ENCODE measurements at regions not wholly inside any gene's neighbourhood (a gene's known extent, or its start where the extent isn't known, plus 50 kb on each side); places are given as distances from the start of the nearest gene placed in this dataset.

DNA sequence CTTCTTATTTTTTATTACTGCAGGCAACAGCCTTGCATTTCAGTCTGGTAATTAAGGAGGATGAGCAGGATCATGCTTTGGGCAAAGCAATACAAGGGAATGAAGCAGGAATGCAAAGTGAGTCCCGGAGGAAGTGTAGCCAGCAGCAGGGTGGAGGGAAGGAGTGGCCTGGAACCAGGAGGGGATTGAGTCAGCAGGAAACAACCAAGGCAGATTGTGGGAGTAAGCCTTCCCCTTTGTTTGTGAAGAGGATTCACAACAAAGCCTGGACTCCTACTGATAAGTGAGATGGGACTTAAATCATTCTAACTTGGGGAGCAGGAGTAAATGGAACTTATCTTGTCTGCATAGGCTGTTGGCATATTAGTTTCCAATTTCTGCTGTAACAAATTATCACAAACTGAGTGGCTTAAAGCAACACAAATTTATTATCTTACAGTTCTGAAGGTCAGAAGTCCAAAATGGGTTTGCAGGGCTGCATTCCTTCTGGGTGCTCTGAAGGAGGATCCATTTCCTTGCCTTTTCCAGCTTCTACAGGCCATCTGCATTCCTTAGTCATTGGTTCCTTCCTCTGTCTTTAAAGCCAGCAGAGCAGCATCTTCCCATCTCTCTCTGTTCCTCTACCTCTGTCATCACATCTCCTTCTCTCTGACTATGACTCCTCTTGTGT lies 93.2 kb upstream of the AP1S2 start:
- no peaks in the 10 kb centered on the region for H3K9me3 ChIP-seq (ENCODE audit: low read depth, low read length)
- DNase-seq (ENCODE audit: low read depth, low spot score): no peak
- H3K27ac ChIP-seq: no peak overlapping the region
- H3K36me3 ChIP-seq (ENCODE audit: insufficient read depth, low read length): no peaks in the 10 kb centered on the region
- H3K4me3 ChIP-seq: no peak overlapping the region
- H3K9ac ChIP-seq (ENCODE audit: insufficient read length): no peak overlapping the region
- TF ChIP-seq EZH2 (IDR thresholded peaks at IDR 0.05) (no peak), FOXP2 (optimal IDR thresholded peaks at IDR 0.05; ENCODE audit: control extremely low read depth, extremely low read length, insufficient read depth) (no peak)

DNA sequence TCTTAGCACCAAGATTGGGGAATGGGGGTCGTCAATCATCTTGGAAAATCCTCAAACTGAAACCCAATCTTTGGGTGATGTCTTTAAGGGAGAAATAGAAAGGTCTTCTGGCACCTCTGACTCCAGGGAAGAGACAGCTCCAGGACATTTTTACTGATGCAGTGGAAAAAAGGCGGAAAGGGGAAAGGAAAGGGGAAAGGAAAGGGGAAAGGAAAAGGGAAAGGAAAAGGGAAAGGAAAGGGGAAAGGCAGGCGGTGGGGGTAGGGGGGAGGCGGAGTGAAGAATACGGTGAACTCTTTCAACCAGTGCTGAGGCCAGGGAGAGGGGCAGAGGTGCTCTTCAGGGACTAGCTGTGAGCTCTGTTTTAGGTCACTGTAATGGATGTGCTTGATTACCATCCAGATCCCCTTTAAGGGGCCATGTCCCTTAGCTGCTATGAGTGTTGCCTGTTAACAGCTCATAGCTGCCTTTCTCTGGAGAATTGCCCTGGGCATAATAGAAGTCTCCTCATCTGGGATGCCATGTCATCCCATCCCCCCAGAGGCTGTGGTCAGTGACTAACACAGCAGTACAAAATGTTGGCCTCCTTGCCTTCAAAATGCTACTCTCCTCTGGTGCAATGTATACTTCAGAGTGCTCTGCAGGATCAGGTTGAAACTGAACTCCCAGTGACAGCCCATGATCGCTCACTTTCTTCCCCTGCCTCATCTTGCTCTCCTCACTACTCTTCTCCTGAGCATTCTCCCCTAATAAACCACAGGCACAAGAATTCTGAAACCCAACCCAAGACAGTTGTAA lies 92.4 kb upstream of the AP1S2 start:
- no peak overlapping the region for H3K27ac ChIP-seq
- H3K9me3 ChIP-seq (ENCODE audit: low read depth, low read length): no peaks in the 10 kb centered on the region
- DNase-seq (ENCODE audit: low read depth, low spot score): no peak
- no peak overlapping the region for H3K9ac ChIP-seq (ENCODE audit: insufficient read length)
- H3K4me3 ChIP-seq: no peak overlapping the region
- no peak for TF ChIP-seq EZH2 (IDR thresholded peaks at IDR 0.05)
- TF ChIP-seq FOXP2 (optimal IDR thresholded peaks at IDR 0.05; ENCODE audit: control extremely low read depth, extremely low read length, insufficient read depth): no peak
- TF ChIP-seq POLR2AphosphoS5 (IDR thresholded peaks at IDR 0.05; ENCODE audit: borderline replicate concordance, low read depth, low read length): no peak
- no peaks in the 10 kb centered on the region for H3K36me3 ChIP-seq (ENCODE audit: insufficient read depth, low read length)

DNA sequence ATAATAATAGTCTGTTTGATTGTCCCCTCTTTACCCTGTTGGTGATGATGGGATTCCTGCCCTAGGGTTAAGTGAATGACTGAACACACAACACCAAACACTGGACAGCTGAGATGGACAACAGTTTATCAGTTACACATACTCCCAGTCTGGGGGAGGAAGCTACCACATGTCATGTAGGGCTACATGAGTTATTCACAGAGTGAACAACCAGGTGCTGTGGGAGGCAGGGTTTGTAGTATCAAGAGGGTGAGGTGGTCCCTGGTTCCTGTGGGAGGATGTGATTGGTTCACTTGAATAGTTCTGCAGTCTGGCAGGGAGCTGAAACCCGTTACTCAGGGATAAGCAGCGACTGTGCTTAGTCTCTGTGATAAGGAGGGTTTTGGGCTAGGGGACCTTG lies 88.8 kb upstream of the AP1S2 start:
- Histone ChIP-seq H3K27ac (no peak overlapping the region), H3K9ac (ENCODE audit: insufficient read length) (no peak overlapping the region), H3K36me3 (ENCODE audit: insufficient read depth, low read length) (no peaks in the 10 kb centered on the region), H3K9me3 (ENCODE audit: low read depth, low read length) (no peaks in the 10 kb centered on the region), H3K4me3 (no peak overlapping the region)
- DNase-seq (ENCODE audit: low read depth, low spot score): no peak
- TF ChIP-seq POLR2AphosphoS5 (IDR thresholded peaks at IDR 0.05; ENCODE audit: borderline replicate concordance, low read depth, low read length) (no peak), EZH2 (IDR thresholded peaks at IDR 0.05) (no peak), FOXP2 (optimal IDR thresholded peaks at IDR 0.05; ENCODE audit: control extremely low read depth, extremely low read length, insufficient read depth) (no peak)

DNA sequence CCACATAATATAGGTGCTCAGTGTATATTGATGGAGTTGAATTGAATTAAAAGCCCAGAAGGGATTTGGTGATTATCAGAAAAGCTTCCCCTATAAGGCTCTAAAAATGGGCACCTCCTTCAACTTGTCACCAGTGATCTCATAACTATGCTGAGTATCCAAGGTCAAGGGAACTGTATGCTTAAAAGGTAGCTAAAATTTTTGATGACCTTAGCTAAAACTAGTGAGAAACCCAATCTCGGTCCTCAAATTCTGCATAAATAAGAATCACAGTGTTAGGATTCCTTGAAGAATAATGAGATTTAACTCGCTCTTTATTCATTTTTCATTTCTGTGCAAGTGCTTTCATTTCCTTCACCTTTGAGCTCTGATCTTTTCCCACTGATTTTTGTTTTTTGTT lies 87.7 kb upstream of the AP1S2 start:
- TF ChIP-seq POLR2AphosphoS5 (IDR thresholded peaks at IDR 0.05; ENCODE audit: borderline replicate concordance, low read depth, low read length): no peak
- no peak for TF ChIP-seq EZH2 (IDR thresholded peaks at IDR 0.05)
- TF ChIP-seq FOXP2 (optimal IDR thresholded peaks at IDR 0.05; ENCODE audit: control extremely low read depth, extremely low read length, insufficient read depth): no peak
- Histone ChIP-seq H3K36me3 (ENCODE audit: insufficient read depth, low read length) (no peaks in the 10 kb centered on the region), H3K4me3 (no peak overlapping the region), H3K9me3 (ENCODE audit: low read depth, low read length) (no peaks in the 10 kb centered on the region), H3K27ac (no peak overlapping the region), H3K9ac (ENCODE audit: insufficient read length) (no peak overlapping the region)
- no peak for DNase-seq (ENCODE audit: low read depth, low spot score)

DNA sequence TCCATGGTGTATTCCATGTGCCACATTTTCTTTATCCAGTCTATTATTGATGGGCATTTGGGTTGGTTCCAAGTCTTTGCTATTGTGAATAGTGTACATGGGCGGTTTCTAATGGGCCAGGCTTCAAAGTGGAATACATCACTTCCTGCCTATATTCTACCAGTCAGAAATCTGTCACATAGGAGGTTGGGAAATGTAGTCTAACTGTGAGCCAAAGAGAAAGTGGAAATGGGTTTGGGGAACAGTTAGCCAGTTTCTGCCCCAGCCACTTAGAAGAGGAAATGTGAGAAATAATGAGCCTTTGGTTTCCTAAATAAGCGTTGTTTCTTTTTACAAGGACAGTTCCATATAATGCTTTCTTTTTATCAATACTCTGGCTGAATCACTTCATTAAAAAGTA lies 85.1 kb upstream of the AP1S2 start:
- no peak overlapping the region for H3K9ac ChIP-seq (ENCODE audit: insufficient read length)

DNA sequence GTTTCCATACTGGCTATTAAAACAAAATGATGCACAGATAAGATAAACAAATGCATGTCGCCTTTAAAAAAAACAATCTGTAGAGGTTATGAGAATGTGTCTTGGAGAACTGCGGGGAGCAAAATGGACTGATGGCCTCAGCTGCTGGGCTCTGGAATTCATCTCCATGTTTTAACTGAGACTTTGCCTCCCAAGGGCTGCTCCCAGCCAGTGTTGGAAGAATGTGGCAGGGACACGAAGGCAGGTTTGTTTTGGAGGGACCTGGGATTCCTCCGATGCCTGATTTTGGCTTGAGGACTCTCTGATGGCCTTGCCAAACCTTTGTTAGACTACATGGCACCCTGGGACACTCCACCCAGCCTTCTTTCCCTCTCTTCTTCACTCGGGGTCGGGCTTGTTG lies 83.5 kb upstream of the AP1S2 start:
- no peaks in the 10 kb centered on the region for H3K36me3 ChIP-seq (ENCODE audit: insufficient read depth, low read length)
- no peak overlapping the region for H3K27ac ChIP-seq
- no peaks in the 10 kb centered on the region for H3K9me3 ChIP-seq (ENCODE audit: low read depth, low read length)
- H3K9ac ChIP-seq (ENCODE audit: insufficient read length): no peak overlapping the region
- no peak for DNase-seq (ENCODE audit: low read depth, low spot score)
- no peak overlapping the region for H3K4me3 ChIP-seq
- TF ChIP-seq EZH2 (IDR thresholded peaks at IDR 0.05) (no peak), FOXP2 (optimal IDR thresholded peaks at IDR 0.05; ENCODE audit: control extremely low read depth, extremely low read length, insufficient read depth) (no peak), POLR2AphosphoS5 (IDR thresholded peaks at IDR 0.05; ENCODE audit: borderline replicate concordance, low read depth, low read length) (no peak)

More for the DNA sequence above, 85.1 kb upstream of the AP1S2 start:
- Histone ChIP-seq H3K36me3 (ENCODE audit: insufficient read depth, low read length) (no peaks in the 10 kb centered on the region), H3K4me3 (no peak overlapping the region), H3K27ac (no peak overlapping the region), H3K9me3 (ENCODE audit: low read depth, low read length) (no peaks in the 10 kb centered on the region)
- TF ChIP-seq POLR2AphosphoS5 (IDR thresholded peaks at IDR 0.05; ENCODE audit: borderline replicate concordance, low read depth, low read length) (no peak), EZH2 (IDR thresholded peaks at IDR 0.05) (no peak), FOXP2 (optimal IDR thresholded peaks at IDR 0.05; ENCODE audit: control extremely low read depth, extremely low read length, insufficient read depth) (no peak)
- DNase-seq (ENCODE audit: low read depth, low spot score): no peak

DNA sequence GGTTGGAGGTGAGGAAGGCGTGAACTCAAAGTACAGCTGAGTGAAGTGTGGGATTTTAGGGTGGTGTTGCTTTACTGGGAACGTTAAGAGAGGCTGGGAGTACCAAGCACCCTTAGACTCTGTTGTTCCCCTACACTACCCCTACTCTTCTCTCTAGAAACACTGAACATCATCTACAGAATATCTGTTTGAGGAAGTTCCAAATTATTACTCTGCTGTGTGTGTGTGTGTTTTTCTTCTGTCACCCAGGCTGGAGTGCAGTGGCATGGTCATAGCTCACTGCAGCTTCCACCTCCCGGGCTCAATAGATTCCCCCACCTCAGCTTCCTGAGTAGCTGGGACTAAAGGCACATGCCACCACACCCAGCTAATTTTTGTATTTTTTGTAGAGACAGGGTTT lies 76.7 kb upstream of the AP1S2 start:
- H3K9ac ChIP-seq (ENCODE audit: insufficient read length): no peak overlapping the region
- H3K4me3 ChIP-seq: no peak overlapping the region
- TF ChIP-seq POLR2AphosphoS5 (IDR thresholded peaks at IDR 0.05; ENCODE audit: borderline replicate concordance, low read depth, low read length): no peak
- no peak for TF ChIP-seq EZH2 (IDR thresholded peaks at IDR 0.05)
- TF ChIP-seq FOXP2 (optimal IDR thresholded peaks at IDR 0.05; ENCODE audit: control extremely low read depth, extremely low read length, insufficient read depth): no peak
- no peak for DNase-seq (ENCODE audit: low read depth, low spot score)
- H3K27ac ChIP-seq: no peak overlapping the region
- no peaks in the 10 kb centered on the region for H3K9me3 ChIP-seq (ENCODE audit: low read depth, low read length)
- no peaks in the 10 kb centered on the region for H3K36me3 ChIP-seq (ENCODE audit: insufficient read depth, low read length)

DNA sequence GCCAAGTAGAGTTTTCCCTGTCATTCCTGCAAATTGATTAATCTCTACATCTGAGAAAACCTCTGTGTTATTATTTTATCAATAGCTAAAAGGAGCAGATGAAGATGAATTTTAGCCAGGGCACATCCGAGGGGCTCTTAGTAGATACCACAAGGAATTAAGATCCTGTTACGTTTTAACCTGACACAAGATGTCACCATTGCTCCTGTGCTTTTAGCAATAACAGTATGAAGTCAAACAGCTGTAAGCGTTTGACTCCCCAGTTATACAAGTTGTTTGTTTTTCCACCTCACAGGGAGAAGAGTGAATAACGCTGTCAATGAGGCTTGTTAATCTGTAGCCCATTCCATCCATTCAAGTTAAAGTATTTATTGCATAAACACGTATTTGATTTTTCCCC lies 76.0 kb upstream of the AP1S2 start:
- H3K27ac ChIP-seq: no peak overlapping the region
- no peak overlapping the region for H3K4me3 ChIP-seq
- H3K9ac ChIP-seq (ENCODE audit: insufficient read length): no peak overlapping the region
- no peak for TF ChIP-seq EZH2 (IDR thresholded peaks at IDR 0.05)
- TF ChIP-seq FOXP2 (optimal IDR thresholded peaks at IDR 0.05; ENCODE audit: control extremely low read depth, extremely low read length, insufficient read depth): no peak
- TF ChIP-seq POLR2AphosphoS5 (IDR thresholded peaks at IDR 0.05; ENCODE audit: borderline replicate concordance, low read depth, low read length): no peak
- H3K36me3 ChIP-seq (ENCODE audit: insufficient read depth, low read length): no peaks in the 10 kb centered on the region
- no peak for DNase-seq (ENCODE audit: low read depth, low spot score)
- no peaks in the 10 kb centered on the region for H3K9me3 ChIP-seq (ENCODE audit: low read depth, low read length)

All from SK-N-MC (cell line).